GM18873 (cell line): ENCODE measurements at regions not wholly inside any gene's neighbourhood (a gene's known extent, or its start where the extent isn't known, plus 50 kb on each side); places are given as distances from the start of the nearest gene placed in this dataset.

ENCODE experiments used
- ATAC-seq: cut with Tn5 transposase; IDR thresholded peaks from one replicate; pipeline ENCODE4 v1.9.1; 2021; ENCODE audit warnings: mild to moderate bottlenecking, moderate library complexity, moderate number of reproducible peaks; ENCODE audit not compliant: unreplicated experiment, low FRiP score

DNA sequence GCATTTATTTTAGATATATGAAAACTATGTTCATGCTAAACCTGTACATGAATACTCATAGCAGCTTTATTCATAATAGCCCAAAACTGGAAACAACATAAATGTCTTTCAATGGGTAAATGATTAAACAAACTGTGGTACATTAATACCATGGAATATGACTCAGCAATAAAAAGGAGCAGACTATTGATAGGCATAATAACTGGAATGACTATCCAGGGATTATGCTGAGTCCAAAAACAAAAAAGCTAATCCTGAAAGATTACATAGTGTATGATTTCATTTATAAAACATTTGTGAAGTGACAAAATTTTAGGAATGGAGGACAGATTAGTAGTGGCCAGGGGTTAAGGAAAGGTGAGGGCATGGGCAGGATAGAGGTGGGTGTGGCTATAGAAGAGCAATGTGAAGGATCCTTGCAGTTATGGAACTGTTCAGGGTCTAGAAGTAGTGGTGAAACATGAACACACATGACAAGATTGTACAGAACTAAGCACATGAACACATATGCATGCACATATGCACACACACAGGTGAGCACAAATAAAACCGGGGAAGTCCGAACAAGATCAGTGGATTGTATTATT lies 61.1 kb upstream of the CDKN3 start:
- ATAC-seq = no peak

DNA sequence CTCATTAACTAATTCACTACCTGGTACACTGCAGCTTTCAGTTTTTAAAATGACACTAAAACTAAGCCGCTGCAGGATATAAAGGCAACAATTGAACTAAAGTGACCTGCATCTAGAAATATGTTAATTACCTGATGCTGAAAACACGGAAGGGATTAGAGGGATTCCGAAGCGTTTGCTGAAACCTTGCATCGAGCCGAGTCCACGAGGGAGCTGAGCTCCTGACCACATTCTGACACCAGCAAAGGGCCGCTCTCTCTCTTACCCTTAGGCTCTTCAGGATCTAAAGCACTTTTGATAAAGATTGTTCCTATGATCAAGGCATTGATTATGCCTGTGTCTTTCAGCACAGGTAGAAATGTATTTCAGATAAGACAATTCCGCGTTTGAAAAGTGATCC lies 59.5 kb upstream of the CDKN3 start:
- no peak for ATAC-seq

DNA sequence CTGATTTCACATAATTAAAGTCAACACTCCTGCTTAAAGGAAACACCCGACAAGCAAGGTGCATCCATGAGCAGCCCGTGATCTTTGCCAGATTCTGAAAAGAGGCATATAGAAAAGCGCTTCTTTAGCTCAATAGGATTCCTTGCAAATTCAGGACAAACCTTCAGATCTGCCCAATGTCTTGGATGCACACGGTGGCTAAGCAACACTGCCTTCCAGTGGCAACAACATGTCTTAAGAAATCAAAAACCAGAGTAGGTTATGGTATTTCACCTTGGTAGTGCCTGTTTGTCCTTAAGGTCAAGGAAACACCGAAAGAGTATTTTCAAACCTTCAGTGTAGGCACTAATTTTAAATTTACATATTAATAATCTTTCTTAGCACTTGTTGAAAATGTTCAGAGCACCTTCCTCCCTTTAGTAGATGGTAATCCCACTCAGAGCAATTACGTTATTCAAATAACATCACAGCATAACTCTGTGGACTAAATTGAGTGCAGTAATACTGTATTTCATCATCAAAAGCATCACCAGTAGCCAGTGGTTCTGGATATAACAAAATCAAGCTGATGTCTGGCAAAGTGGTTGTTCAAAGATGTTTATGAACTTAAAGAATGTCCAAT lies 58.0 kb upstream of the CDKN3 start:
- ATAC-seq = no peak

DNA sequence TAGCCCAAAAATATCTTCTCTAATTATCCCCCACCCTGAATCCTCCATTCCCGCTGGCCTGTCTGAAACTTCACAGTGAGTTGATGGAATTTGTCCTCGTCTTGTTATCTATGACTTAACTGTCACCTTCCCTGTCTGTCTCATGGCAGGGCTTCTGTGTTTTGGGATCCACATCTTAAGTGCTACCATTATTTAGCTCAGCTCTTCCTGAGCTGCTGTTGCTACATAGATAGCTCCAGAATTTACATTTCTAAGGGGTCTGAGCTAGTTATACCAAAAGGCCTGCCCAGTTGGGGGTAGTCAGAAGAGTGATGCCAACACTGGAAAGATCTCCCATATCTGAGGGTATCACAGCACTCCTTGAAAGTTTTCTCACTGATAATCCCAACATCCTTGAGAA lies 57.0 kb upstream of the CDKN3 start:
- ATAC-seq = no peak

DNA sequence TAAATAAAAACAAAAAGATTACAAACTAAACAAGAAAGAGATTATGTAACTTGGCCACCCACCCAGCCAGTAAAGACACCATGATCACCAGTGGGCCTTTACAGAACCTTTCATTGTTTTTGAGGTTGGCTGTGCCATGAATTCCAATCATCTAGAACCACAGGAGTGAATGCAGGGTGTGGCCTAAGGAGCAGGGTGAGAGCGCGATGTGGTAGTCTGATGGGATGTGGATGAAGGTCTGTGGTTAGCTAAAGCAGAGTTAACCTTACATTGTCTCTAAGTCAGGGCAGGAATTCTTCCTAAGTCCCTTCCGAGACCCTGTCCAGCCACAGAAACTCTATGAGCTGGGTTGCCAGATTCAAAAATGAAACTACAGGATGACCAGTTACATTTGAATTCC lies 54.0 kb upstream of the CDKN3 start:
- ATAC-seq = no peak

DNA sequence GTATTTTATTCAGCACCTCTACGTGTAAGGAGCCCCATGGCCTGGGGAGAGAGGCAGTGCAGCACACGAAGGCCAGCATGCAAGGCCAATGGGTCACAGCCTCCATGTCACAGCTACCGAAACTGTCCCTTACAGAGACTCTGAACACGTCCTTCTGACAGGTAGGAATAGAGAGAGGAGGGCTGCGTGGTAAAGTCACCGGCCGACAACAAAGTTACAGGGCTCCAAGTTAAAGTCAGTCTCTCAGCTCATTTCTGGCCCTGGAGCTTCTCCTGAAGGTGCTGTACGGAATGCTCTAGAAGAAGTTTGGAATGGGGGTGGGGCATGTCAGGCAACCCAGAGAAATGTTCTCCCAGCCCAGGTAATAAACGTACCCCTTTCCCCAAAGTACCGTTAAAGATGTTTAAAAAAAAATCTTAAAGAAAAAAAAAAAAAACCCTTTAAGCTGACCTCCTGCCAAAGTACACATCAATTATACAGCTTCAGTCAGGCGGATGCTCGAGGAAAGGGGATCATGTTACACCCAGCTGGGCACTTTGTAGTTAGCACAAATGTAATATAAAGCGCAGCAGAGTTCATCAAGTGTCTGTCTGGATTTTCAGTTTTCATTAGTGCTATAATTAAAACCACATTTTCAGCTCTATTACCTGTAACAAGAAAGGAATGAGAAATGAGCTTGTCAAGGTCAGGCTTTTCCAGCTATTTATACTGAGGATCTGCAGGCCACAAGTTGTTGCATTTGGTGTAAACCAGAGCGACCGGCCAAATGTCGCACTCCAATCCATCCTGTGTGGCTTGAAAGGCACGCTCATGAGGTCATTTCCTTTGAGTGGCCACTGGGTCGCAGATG lies 53.3 kb upstream of the CDKN3 start:
- ATAC-seq = no peak

DNA sequence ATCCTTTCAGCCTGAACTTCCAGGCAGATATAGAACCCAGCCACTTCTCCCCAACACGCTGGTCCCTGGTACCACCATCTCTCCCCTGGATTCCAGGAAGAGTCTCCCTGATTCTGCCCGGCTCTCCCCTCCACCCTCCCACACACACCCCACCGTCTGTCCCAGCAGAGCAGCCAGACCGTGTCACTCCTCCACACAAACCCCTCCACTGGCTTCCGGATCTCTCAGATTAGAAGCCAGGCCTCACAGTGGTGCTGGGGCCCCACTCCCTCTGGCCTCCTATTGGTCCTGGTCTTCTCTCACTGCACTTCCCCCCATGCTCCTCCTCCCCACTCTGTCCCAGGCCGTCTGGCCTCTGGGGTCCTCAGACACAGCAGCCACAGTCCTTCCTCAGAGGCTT lies 52.4 kb upstream of the CDKN3 start:
- no peak for ATAC-seq

DNA sequence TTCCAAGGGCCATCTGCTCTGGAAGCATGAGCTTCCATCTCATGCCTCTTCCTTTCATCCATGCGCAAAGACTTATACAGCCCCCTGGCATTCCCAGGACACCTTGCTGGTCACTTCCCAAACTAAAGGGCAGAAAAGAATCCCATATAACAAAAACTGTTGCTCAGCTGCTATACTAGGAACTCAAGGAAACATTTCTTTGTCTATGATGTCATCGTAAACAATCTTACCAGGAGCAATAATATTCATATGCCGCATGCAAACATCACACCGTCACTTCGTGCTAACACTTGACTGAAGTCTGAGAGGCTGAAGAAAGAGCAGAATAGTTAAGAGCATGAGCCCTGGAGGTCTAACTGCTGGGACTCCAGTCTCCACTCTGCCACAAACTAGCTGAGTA lies 50.5 kb upstream of the CDKN3 start:
- ATAC-seq = no peak
